PC-3 (cell line): ENCODE measurements at regions not wholly inside any gene's neighbourhood (a gene's known extent, or its start where the extent isn't known, plus 50 kb on each side); places are given as distances from the start of the nearest gene placed in this dataset.

ENCODE experiments used
- CTCF ChIP-seq: fragments of 300-600 bp; sonication (generic); conservative IDR thresholded peaks from 2 replicates; pipeline ENCODE4 v1.5.1; 2017; ENCODE audit warnings: antibody characterized with exemption, low read depth, mild to moderate bottlenecking, low read length
- EZH2 ChIP-seq: fragments of 300-600 bp; sonication (generic); IDR thresholded peaks from one replicate; pipeline ENCODE4 v1.6.1; 2017; ENCODE audit warnings: antibody characterized with exemption, mild to moderate bottlenecking, low read length; ENCODE audit not compliant: unreplicated experiment
- EZH2phosphoT487 ChIP-seq: fragments of 300-600 bp; sonication (generic); IDR thresholded peaks from 2 replicates; pipeline ENCODE4 v1.6.1; 2018; ENCODE audit warnings: mild to moderate bottlenecking, antibody characterized with exemption, low read length, borderline replicate concordance

GRCh38 chr6:105993341-105994117 lies 92.6 kb upstream of the PRDM1 start:
- TF ChIP-seq CTCF (no peak), EZH2 (no peak), EZH2phosphoT487 (no peak)
